Activated CD4-positive, CD25-positive, alpha-beta regulatory T cell treated with anti-CD3 and anti-CD28 coated beads, Interleukin-2, amount 50 U/mL, for 72 hours (primary cell): ENCODE measurements at regions not wholly inside any gene's neighbourhood (a gene's known extent, or its start where the extent isn't known, plus 50 kb on each side); places are given as distances from the start of the nearest gene placed in this dataset.
"Not testable (repeated sequence)": the region's sequence is repeated elsewhere in the genome, so short reads cannot be mapped to it uniquely, and the experiment has no call there.

ENCODE experiments used
- DNase-seq: peaks from one replicate; pipeline ENCODE4 v3.0.0; 2021

GRCh38 chr3:103513003-103513402, 1078.2 kb downstream of the ZPLD1 start:
- DNase-seq = no peak

GRCh38 chr3:103515116-103515515, 1080.3 kb downstream of the ZPLD1 start:
- no peak for DNase-seq

GRCh38 chr3:103516950-103517349, 1082.1 kb downstream of the ZPLD1 start:
- DNase-seq = no peak

- DNase-seq = not testable (repeated sequence)
Measured at GRCh38 chr3:103531327-103531726, 1096.5 kb downstream of the ZPLD1 start.

- no peak for DNase-seq
Measured at GRCh38 chr3:103532986-103533385, 1098.2 kb downstream of the ZPLD1 start.

GRCh38 chr3:103554451-103554850, 1119.6 kb downstream of the ZPLD1 start:
- no peak for DNase-seq

- DNase-seq = not testable (repeated sequence)
Measured at GRCh38 chr3:103564116-103564515, 1129.3 kb downstream of the ZPLD1 start.

GRCh38 chr3:103585809-103586208, 1151.0 kb downstream of the ZPLD1 start:
- no peak for DNase-seq

- no peak for DNase-seq
Measured at GRCh38 chr3:103589770-103590169, 1155.0 kb downstream of the ZPLD1 start.

GRCh38 chr3:103600844-103601243, 1166.0 kb downstream of the ZPLD1 start:
- DNase-seq = no peak

- DNase-seq = no peak
Measured at GRCh38 chr3:103601666-103602065, 1166.9 kb downstream of the ZPLD1 start.

GRCh38 chr3:103609472-103609871, 1174.7 kb downstream of the ZPLD1 start:
- DNase-seq = no peak

- no peak for DNase-seq
Measured at GRCh38 chr3:103613397-103614156, 1178.8 kb downstream of the ZPLD1 start.

- no peak for DNase-seq
Measured at GRCh38 chr3:103614719-103615118, 1179.9 kb downstream of the ZPLD1 start.

- no peak for DNase-seq
Measured at GRCh38 chr3:103617961-103618360, 1183.1 kb downstream of the ZPLD1 start.

GRCh38 chr3:103624271-103624670, 1189.5 kb downstream of the ZPLD1 start:
- no peak for DNase-seq

- no peak for DNase-seq
Measured at GRCh38 chr3:103629391-103629790, 1194.6 kb downstream of the ZPLD1 start.

GRCh38 chr3:103644450-103644849, 1209.6 kb downstream of the ZPLD1 start:
- no peak for DNase-seq

- no peak for DNase-seq
Measured at GRCh38 chr3:103653996-103654395, 1219.2 kb downstream of the ZPLD1 start.

- no peak for DNase-seq
Measured at GRCh38 chr3:103657756-103658155, 1222.9 kb downstream of the ZPLD1 start.

- no peak for DNase-seq
Measured at GRCh38 chr3:103660810-103661209, 1226.0 kb downstream of the ZPLD1 start.

GRCh38 chr3:103662591-103662990, 1227.8 kb downstream of the ZPLD1 start:
- DNase-seq = no peak

GRCh38 chr3:103672346-103672745, 1237.5 kb downstream of the ZPLD1 start:
- DNase-seq = no peak

GRCh38 chr3:103684904-103685303, 1250.1 kb downstream of the ZPLD1 start:
- DNase-seq = no peak

- no peak for DNase-seq
Measured at GRCh38 chr3:103685939-103686338, 1251.1 kb downstream of the ZPLD1 start.
